PFSK-1 (cell line): ENCODE measurements at regions not wholly inside any gene's neighbourhood (a gene's known extent, or its start where the extent isn't known, plus 50 kb on each side); places are given as distances from the start of the nearest gene placed in this dataset.

Experiments used
- FOXP2 ChIP-seq: optimal IDR thresholded peaks from 2 replicates; pipeline ENCODE3; 2011; ENCODE audit warnings: borderline replicate concordance, control low read depth, inconsistent platforms; ENCODE audit not compliant: insufficient read depth; ENCODE audit errors: extremely low read length, extremely low read depth
- POLR2AphosphoS5 ChIP-seq: IDR thresholded peaks from 2 replicates; pipeline ENCODE4 v1.6.1; 2012; ENCODE audit warnings: low read depth, mild to moderate bottlenecking, control low read depth, low read length, moderate library complexity
- REST ChIP-seq, 2 experiments: IDR thresholded peaks; 2 replicates each; pipeline versions ENCODE4 v1.6.1 to v1.8.0; 2011 to 2012; ENCODE audit warnings: low read depth in 2 of 2, low read length in 2 of 2, control low read depth in 1 of 2, inconsistent platforms in 1 of 2, mild to moderate bottlenecking in 1 of 2, moderate library complexity in 1 of 2; ENCODE audit not compliant: insufficient read depth in 1 of 2
- SIN3A ChIP-seq: IDR thresholded peaks from 2 replicates; pipeline ENCODE4 v1.6.1; 2012; ENCODE audit warnings: mild to moderate bottlenecking, low read length, moderate library complexity, borderline replicate concordance; ENCODE audit not compliant: insufficient read depth
- TAF1 ChIP-seq: IDR thresholded peaks from 2 replicates; pipeline ENCODE4 v1.6.1; 2012; ENCODE audit warnings: low read length, control low read depth, borderline replicate concordance; ENCODE audit not compliant: insufficient read depth

DNA sequence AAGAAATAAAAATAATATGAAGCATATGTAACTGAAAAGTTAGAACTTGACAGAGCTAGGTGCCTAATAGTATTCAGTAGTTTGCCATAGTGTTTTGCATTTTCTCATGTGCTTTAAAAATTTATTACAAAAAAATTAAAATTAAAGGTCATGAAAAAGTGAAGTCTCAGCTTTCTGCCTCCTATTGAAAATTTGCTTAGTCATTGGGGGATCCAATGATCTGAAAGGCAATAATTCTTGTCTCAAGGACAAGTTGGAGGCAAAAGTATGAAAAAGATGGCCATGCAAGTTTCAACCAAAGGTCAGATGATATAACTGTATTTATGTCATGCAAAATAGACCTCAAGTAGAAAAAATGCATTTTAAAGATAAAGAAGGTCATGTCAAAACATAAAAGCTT, 140.7 kb downstream of the DUSP10 start:
- no peak for TF ChIP-seq REST (IDR thresholded peaks at IDR 0.05; ENCODE audit: insufficient read depth in 1 of 2, low read depth in 2 of 2, low read length in 2 of 2)
- no peak for TF ChIP-seq FOXP2
- TF ChIP-seq POLR2AphosphoS5, result no peak
- TF ChIP-seq SIN3A, result no peak
- TF ChIP-seq TAF1, result no peak

DNA sequence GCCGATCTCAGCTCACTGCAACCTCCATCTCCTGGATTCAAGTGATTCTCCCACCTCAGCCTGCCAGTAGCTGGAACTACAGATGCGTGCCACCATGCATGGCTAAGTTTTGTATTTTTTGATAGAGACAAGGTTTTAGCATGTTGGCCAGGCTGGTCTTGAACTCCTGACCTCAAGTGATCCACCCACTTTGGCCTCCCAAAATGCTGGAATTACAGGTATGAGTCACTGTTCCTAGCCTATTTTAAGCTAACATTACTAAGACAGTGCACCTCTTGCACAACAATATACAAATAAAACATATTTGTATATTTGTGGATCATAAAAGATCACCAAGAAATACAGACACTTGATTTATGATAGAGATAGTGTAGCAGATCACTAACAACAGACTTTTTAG, 139.1 kb downstream of the DUSP10 start:
- no peak for TF ChIP-seq SIN3A
- TF ChIP-seq POLR2AphosphoS5, result no peak

DNA sequence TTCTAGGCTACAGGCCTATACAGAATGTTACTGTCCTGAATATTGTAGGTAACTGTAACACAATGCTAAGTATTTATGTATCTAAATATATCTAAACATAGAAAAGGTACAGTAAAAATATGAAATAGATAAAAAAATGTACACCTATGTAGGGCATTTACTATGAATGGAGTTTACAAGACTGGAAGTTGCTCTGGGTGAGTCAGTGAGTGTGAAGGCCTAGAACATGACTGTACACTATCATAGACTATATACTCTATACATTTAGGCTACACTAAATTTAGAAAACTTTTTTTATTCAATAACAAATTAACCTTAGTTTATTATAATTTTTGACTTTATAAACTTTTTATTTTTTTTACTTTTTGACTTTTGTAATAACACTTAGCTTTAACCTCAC, 136.9 kb downstream of the DUSP10 start:
- TF ChIP-seq REST (IDR thresholded peaks at IDR 0.05; ENCODE audit: insufficient read depth in 1 of 2, low read depth in 2 of 2, low read length in 2 of 2) (no peak), SIN3A (no peak), TAF1 (no peak), POLR2AphosphoS5 (no peak), FOXP2 (no peak)

DNA sequence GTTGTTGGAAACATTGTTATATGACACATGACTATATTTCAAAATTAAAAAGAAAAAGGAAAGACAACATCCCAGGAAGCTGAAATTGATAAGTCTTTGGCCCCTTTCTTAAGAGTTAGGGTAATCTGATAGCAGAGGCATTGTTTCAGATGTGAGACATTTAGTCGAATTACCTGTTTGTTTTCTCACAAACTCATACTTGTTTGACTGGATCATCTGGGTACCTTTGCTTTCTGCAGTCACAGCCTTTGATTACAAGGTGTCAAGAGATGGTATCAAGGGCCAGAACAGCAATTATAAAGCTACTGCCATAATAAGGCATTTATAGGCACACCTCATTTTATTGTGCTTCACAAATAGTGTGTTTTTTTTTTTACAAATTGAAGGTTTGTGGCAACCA, 136.3 kb downstream of the DUSP10 start:
- TF ChIP-seq SIN3A, result no peak

- no peak for TF ChIP-seq FOXP2
Observed at GRCh38 chr1:221606256-221606655, 135.6 kb downstream of the DUSP10 start.

DNA sequence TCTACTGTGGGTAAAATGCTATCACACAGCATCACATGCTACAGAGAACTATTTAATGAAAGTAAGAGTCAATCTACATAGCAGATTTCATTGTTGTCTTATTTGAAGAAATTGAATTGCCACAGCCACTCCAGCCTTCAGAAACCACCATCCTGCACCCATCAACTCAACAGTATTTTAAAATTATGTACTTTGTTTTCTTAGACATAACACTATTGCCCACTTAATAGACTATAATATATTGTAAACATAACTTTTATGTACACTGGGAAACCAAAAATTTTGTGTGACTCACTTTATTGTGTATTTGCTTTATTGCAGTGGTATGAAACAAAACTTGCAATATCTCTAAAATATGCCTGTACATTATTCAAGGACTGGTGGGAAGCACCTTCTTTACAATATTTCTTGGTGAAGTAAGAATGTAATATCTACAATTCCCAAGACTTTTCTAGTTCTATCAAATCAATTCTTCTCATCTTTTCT, 133.0 kb downstream of the DUSP10 start:
- TF ChIP-seq FOXP2 (no peak), REST (IDR thresholded peaks at IDR 0.05; ENCODE audit: insufficient read depth in 1 of 2, low read depth in 2 of 2, low read length in 2 of 2) (no peak), SIN3A (no peak), POLR2AphosphoS5 (no peak), TAF1 (no peak)

GRCh38 chr1:221611656-221612046, 130.2 kb downstream of the DUSP10 start:
- no peak for TF ChIP-seq POLR2AphosphoS5
- no peak for TF ChIP-seq SIN3A
- no peak for TF ChIP-seq FOXP2
- TF ChIP-seq REST (IDR thresholded peaks at IDR 0.05; ENCODE audit: insufficient read depth in 1 of 2, low read depth in 2 of 2, low read length in 2 of 2), result no peak
- no peak for TF ChIP-seq TAF1
